DOHH2 (cell line): ENCODE measurements at regions not wholly inside any gene's neighbourhood (a gene's known extent, or its start where the extent isn't known, plus 50 kb on each side); places are given as distances from the start of the nearest gene placed in this dataset.

Source experiments
- H3F3A ChIP-seq: fragments of 200-600 bp; sonication (generic), shearing (Covaris generic); 2 replicates; pipeline ENCODE4 v1.6.0; 2016; ENCODE audit warnings: antibody characterized with exemption, mild to moderate bottlenecking; ENCODE audit not compliant: control insufficient read depth, insufficient read depth
- H3K27ac ChIP-seq: fragments of 200-600 bp; sonication (generic); 2 replicates; pipeline ENCODE4 v1.5.1; 2014; ENCODE audit warnings: low read depth, mild to moderate bottlenecking, low read length, moderate library complexity
- H3K27me3 ChIP-seq: fragments of 200-600 bp; sonication (generic); 2 replicates; pipeline ENCODE4 v1.6.1; 2014; ENCODE audit warnings: mild to moderate bottlenecking, low read length, mixed read lengths; ENCODE audit not compliant: control insufficient read depth
- H3K36me3 ChIP-seq: fragments of 200-600 bp; sonication (generic); 2 replicates; pipeline ENCODE4 v1.6.1; 2014; ENCODE audit warnings: mild to moderate bottlenecking, low read length, moderate library complexity, mixed read lengths; ENCODE audit not compliant: control insufficient read depth
- H3K4me1 ChIP-seq: fragments of 200-600 bp; sonication (generic); 2 replicates; pipeline ENCODE4 v1.6.1; 2014; ENCODE audit warnings: mild to moderate bottlenecking, low read length, mixed read lengths; ENCODE audit not compliant: control insufficient read depth
- H3K4me2 ChIP-seq: fragments of 200-600 bp; sonication (generic); 2 replicates; pipeline ENCODE4 v1.6.0; 2014; ENCODE audit warnings: mild to moderate bottlenecking, low read length, moderate library complexity
- H3K4me3 ChIP-seq: fragments of 200-600 bp; sonication (generic); 2 replicates; pipeline ENCODE4 v1.5.1; 2014; ENCODE audit warnings: mild to moderate bottlenecking, low read length, mixed read lengths
- H3K79me2 ChIP-seq: fragments of 200-600 bp; sonication (generic); 2 replicates; pipeline ENCODE4 v1.6.1; 2014; ENCODE audit warnings: mild to moderate bottlenecking, low read length, mixed read lengths; ENCODE audit not compliant: control insufficient read depth
- H3K9me2 ChIP-seq: fragments of 200-600 bp; sonication (generic); replicated peaks from 2 replicates; pipeline ENCODE4 v1.6.1; 2014; ENCODE audit warnings: mild to moderate bottlenecking, low read length, mixed read lengths; ENCODE audit not compliant: control insufficient read depth
- H3K9me3 ChIP-seq: fragments of 200-600 bp; sonication (generic); 2 replicates; pipeline ENCODE4 v1.6.1; 2014; ENCODE audit warnings: antibody characterized with exemption, low read length, mixed read lengths; ENCODE audit not compliant: control insufficient read depth, insufficient read depth
- H4K20me1 ChIP-seq: fragments of 200-600 bp; sonication (generic); 2 replicates; pipeline ENCODE4 v1.6.0; 2014; ENCODE audit warnings: low read depth, mild to moderate bottlenecking, antibody characterized with exemption, low read length, moderate library complexity; ENCODE audit not compliant: control insufficient read depth, insufficient read depth
- EZH2phosphoT487 ChIP-seq: fragments of 200-600 bp; sonication (generic); IDR thresholded peaks from 2 replicates; pipeline ENCODE4 v1.6.1; 2017; ENCODE audit warnings: borderline replicate concordance, mild to moderate bottlenecking, antibody characterized with exemption, low read length, moderate library complexity, mixed read lengths
- TF ChIP-seq, protein P1 (sequence below): fragments of 200-600 bp; sonication (generic); IDR thresholded peaks from one replicate; pipeline ENCODE4 v1.5.1; 2014; ENCODE audit warnings: antibody characterized with exemption, mild to moderate bottlenecking, low read depth, low read length; ENCODE audit not compliant: poor library complexity, severe bottlenecking

DNA sequence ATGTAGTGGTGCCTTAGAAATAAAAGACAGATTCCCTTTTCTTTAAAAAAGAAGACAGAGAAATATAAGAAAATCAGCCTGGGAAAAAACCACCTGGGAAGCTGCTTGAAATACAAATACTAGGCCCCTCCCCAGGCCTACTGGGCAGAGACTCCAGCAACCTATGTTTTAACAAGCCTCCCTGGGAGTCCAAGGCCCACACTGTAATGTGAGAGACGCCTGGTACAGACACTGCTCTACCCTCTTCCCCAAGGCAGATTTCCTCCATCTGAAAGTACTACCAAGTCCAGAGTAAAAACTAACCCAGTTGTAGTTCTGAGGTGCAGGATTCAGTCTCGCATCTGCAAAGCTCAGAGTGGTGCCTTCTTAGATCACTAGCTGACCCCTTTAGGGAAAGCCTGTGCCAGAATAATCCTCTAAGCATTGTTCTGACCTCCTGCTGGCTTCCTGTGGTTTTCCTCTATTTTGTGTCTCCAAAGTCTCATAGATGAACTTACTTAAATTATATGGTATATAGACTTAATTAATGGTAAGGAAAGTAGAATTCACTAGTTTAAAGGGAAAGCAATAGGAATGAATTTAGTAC is 270.2 kb upstream of the SLC35B3 start:
- Histone ChIP-seq H3K79me2 (no peaks in the 10 kb centered on the region), H3K4me3 (no peak overlapping the region), H3K36me3 (no peaks in the 10 kb centered on the region), H3K9me3 (no peaks in the 10 kb centered on the region), H3K9me2 (no peaks in the 10 kb centered on the region), H3K4me1 (no peaks in the 10 kb centered on the region), H3K4me2 (no peak overlapping the region), H3F3A (no peaks in the 10 kb centered on the region), H3K27me3 (no peaks in the 10 kb centered on the region), H3K27ac (no peak overlapping the region), H4K20me1 (no peaks in the 10 kb centered on the region)
- TF ChIP-seq, protein P1, sequence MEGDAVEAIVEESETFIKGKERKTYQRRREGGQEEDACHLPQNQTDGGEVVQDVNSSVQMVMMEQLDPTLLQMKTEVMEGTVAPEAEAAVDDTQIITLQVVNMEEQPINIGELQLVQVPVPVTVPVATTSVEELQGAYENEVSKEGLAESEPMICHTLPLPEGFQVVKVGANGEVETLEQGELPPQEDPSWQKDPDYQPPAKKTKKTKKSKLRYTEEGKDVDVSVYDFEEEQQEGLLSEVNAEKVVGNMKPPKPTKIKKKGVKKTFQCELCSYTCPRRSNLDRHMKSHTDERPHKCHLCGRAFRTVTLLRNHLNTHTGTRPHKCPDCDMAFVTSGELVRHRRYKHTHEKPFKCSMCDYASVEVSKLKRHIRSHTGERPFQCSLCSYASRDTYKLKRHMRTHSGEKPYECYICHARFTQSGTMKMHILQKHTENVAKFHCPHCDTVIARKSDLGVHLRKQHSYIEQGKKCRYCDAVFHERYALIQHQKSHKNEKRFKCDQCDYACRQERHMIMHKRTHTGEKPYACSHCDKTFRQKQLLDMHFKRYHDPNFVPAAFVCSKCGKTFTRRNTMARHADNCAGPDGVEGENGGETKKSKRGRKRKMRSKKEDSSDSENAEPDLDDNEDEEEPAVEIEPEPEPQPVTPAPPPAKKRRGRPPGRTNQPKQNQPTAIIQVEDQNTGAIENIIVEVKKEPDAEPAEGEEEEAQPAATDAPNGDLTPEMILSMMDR: no peak
- no peak for TF ChIP-seq EZH2phosphoT487

- Histone ChIP-seq H3K4me2 (no peak overlapping the region), H3K4me1 (no peaks in the 10 kb centered on the region), H3K36me3 (no peaks in the 10 kb centered on the region), H3K9me3 (no peaks in the 10 kb centered on the region), H3K4me3 (no peak overlapping the region), H4K20me1 (no peaks in the 10 kb centered on the region), H3F3A (no peaks in the 10 kb centered on the region), H3K79me2 (no peaks in the 10 kb centered on the region), H3K27ac (no peak overlapping the region), H3K27me3 (no peaks in the 10 kb centered on the region), H3K9me2 (no peaks in the 10 kb centered on the region)
- no peak for TF ChIP-seq EZH2phosphoT487
- TF ChIP-seq, protein P1: no peak
Observed at GRCh38 chr6:8703059-8703458, 267.7 kb upstream of the SLC35B3 start.

- no peaks in the 10 kb centered on the region for H4K20me1 ChIP-seq
- TF ChIP-seq, protein P1: no peak
- no peak for TF ChIP-seq EZH2phosphoT487
- H3K36me3 ChIP-seq: no peaks in the 10 kb centered on the region
- no peaks in the 10 kb centered on the region for H3K4me1 ChIP-seq
- H3K27ac ChIP-seq: no peak overlapping the region
- no peaks in the 10 kb centered on the region for H3K9me2 ChIP-seq
- H3K79me2 ChIP-seq: no peaks in the 10 kb centered on the region
- H3K27me3 ChIP-seq: no peaks in the 10 kb centered on the region
- no peak overlapping the region for H3K4me2 ChIP-seq
- no peak overlapping the region for H3K4me3 ChIP-seq
- no peaks in the 10 kb centered on the region for H3F3A ChIP-seq
- H3K9me3 ChIP-seq: peaks cover 9% of the 10 kb centered on the region; the same call in 1 of the 2 replicates
Observed at GRCh38 chr6:8688821-8689220, 253.5 kb upstream of the SLC35B3 start.

DNA sequence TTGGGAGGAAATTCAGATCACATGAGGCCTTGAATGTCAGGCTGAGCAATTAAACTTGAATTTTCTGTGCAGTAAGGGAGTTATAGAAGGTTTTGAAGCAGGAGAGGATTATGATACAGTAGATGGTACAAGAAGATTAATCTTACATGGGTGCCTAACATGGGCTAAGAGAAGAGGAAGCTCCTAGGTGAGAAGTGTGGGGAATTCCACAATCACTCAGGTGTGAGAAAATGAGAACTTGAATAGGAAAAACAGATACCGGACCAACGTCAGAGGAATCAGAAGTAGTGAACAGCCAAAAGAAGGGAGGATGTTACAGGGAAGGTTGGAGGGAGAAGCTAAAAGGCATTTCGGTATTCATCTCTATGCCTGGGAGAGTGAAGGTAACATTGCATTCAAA is 250.7 kb upstream of the SLC35B3 start:
- Histone ChIP-seq H3K36me3 (no peaks in the 10 kb centered on the region), H3F3A (no peaks in the 10 kb centered on the region), H3K79me2 (no peaks in the 10 kb centered on the region), H4K20me1 (no peaks in the 10 kb centered on the region), H3K27me3 (no peaks in the 10 kb centered on the region), H3K9me2 (no peaks in the 10 kb centered on the region), H3K4me3 (no peak overlapping the region), H3K4me1 (no peaks in the 10 kb centered on the region), H3K9me3 (no peaks in the 10 kb centered on the region), H3K4me2 (no peak overlapping the region), H3K27ac (no peak overlapping the region)
- TF ChIP-seq, protein P1: no peak
- TF ChIP-seq EZH2phosphoT487: no peak
